HG02759 (cell line): ENCODE measurements at regions not wholly inside any gene's neighbourhood (a gene's known extent, or its start where the extent isn't known, plus 50 kb on each side); places are given as distances from the start of the nearest gene placed in this dataset.
A peak's percentile ranks its signal among the peaks of the same experiment; 100 is the strongest.

ENCODE experiments used
- ATAC-seq: cut with Tn5 transposase; IDR thresholded peaks from one replicate; pipeline ENCODE4 v1.9.1; 2021; ENCODE audit warnings: mild to moderate bottlenecking, moderate library complexity; ENCODE audit not compliant: unreplicated experiment

DNA sequence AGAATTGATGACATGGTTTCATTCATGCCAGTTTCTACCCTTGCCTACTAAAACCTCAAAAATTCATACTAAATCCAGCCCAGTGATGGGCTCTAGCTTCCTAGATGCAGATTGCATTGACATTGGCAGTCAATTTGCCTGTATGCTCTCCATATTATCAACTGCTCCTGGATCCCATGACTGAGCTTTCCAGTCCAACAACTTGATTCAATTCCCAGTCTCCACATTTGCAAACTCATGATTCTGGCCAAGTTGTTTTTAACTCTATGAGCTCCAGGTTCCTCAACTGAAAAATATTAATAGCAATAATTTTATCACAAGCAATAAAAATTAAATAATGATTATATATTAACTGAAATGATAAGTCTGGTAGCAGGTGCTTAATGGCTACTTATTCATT, 51.0 kb upstream of the DSC1 start:
- no peak for ATAC-seq

DNA sequence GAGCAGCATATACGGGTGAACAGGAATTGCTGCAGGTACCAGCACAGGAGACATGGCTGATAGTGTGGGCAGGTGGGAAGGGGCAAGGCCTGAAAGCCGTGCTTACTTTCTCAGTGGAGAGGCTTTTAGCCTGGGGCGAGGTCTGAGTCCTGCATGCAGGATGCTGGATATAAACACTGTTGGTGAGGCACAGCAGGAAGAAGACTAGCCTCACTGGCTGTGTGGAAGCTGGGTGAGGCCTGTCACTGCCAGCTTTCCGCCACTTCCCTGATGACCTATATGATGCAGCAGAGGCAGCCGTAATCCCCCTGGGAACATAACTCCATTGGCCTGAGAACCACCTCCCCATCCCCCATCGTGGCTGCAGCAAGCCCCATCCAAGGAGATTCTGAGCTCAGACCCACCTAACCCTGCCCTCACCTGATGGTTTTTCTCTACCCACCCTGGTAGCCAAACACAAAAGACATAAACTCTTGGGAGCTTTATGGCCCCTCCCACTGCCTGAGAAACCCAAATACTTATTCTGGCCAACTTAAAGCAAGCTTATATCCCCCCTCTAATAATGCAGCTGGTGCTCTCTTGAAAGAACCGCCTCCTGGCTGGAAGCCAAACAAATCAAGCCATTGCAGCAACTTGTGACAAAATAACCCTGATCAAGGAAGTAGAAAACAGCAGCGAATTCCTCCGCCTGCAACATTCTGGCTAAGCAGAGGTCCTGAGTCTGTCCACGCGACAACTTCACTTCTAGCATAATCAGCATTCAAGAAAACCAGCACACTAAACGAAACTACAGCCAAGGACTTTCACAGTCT, 54.6 kb upstream of the DSC1 start:
- no peak for ATAC-seq

DNA sequence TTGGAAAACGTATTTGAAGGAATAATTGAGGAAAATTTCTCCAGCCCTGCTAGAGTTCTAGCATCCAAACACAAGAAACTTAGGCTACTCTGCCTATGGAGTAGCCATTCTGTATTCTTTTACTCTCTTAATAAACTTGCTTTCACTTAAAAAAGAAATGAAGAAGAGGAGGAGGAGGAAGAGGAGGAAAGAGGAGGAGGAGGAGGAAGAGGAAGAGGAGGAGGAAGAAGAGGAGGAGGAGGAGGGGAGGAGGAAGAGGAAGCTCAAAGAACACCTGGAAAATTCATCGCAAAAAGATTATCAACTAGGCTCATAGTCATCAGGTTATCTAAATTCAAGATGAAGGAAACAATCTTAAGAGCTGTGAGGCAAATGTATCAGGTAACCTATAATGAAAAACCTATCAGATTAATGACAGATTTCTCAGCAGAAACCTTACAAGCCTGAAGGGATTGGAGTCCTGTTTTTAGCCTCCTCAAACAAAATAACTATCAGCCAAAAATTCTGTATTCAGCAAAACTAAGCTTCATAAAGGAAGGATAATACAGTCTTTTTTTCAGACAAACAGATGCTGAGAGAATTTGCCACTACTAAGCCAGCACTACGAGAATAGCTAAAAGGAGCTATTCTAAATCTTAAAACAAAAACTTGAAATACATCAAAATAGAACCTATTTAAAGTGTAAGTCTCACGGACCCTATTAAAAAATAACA, 56.2 kb upstream of the DSC1 start:
- no peak for ATAC-seq

DNA sequence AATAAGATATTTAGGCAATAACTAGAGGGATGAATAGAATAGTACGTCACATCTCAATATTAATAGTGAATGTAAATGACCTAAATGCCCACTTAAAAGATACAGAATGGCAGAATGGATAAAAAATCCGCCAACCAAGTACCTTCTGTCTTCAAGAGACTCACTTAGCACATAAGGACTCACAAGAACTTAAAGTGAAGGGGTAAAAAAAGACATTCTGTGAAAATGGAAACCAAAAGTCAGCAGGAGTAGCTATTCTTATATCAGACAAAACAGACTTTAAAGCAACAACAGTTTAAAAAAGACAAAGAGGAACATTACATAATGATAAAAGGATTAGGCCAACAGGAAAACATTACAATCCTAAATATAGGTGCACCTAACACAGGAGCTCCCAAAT, 56.7 kb upstream of the DSC1 start:
- no peak for ATAC-seq

DNA sequence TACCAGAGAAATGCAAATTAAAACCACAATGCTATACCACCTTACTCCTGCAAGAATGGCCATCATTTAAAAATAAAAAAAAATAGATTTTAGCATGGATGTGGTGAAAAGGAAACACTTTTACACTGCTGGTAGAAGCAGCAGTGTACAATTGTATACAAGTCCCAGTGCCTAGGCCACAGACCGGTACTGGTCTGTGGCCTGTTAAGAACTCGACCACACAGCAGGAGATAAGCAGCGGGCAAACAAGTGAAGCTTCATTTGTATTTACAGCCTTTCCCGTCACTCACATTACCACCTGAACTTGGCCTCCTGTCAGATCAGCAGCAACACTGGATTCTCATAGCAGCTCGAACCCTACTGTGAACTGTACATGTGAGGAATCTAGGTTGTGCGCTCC, 60.7 kb upstream of the DSC1 start:
- no peak for ATAC-seq

DNA sequence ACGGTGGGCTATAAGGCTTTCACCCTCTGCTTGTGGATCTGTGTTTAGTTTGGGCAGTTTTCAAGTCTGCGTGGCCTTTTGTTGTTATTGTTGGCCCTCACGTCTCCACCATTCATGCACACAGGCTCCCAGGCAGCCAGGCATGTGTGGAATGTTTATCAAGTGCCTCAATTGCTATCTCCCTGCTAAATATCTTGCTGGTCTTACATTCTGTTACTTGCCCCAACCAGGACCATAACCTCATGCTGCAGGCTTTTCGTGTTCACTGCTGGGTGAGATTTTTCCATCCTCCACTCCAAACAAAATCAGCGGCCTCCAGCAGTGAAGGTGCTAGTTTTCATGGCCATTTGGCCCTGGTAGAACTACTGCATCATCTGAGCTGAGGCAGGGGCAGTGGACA, 63.0 kb upstream of the DSC1 start:
- no peak for ATAC-seq

DNA sequence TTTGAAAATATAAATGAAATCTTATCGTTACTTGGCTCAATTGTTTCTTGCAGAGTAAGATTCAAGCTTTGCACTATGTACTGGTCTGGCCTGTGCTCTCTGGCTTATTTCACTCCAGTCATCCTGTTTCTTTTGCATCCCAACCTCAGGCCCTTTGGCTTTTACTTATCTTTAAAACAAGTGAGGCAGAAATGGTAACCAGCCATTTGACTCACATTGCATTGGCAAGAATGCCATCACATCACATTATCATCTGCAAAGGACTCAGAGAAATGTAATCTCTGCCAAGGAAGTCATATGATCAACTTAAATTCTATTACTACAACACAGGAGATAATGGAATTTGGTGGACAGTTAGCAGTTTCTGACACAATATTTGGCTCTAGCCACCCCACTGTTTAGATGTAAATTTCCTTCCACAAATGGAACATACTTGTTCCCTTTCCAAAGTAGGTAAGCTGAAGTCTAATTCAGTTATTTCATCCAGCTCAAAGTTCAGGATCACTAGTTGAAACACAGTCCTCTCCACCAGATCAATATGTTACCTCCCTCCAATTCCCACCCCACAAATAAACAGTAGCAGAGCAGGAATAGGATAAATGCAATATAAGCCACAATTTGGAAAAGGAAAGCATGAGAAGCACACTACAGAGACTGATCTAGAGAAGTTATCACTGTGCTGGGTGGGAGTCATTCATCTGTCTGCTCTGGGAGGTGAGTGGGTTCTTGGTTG, 65.0 kb upstream of the DSC1 start:
- ATAC-seq: no peak

DNA sequence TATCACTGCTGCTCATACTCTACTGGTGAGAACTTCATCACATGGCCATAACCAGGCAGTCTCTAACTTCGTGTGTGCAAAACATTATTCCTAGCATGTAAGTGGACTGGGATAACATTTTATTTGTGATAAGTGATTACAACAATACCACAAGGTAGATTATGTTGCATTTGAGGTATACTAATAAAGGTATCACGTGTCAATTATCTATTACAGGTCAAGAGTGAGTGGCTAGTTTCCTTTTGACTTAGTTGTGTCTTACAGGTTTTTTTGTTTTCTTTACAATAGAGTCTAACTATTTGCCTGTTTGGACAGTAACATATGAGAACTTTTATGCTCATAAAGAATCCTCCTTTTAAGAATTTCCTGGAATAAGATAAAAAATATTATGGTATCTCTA, 67.2 kb upstream of the DSC1 start:
- no peak for ATAC-seq

DNA sequence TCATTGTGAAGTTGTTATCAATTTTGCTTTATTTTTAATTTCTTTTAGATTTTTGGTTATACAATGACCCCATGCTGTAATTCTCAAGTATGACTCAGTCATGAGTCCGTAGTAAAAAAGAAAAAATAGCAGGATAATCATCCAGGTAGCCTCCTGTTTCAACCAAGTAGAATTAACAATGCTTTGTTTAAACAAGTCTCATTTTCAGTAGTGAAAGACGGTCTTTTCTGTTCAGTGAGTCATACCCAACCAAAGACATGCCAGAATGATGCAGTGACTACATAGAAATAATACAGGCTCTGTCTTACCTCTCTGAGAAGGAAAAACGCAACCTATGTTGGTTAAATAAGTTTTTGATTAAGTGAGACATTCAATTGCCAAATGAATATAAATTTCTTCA, 67.8 kb upstream of the DSC1 start:
- peak; percentile 75 for ATAC-seq

DNA sequence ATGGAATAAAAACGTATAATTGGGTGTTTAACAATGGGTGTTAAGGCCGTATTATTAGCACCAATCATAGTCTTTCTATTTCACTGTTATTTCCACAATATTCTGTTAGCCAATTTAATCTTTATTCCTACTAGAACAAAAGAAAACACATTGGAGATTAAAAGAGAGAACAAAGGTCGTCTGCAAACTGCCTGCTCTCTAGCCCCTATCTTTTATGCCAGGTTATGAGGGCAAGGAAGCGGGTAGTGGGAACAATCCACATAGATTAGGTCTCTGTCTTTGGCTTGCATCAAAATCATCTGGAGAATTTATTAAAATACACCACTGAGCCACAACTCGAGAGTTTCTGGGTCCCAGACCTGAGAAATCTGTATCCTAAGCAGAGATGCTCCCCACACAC, 69.4 kb upstream of the DSC1 start:
- ATAC-seq: no peak

DNA sequence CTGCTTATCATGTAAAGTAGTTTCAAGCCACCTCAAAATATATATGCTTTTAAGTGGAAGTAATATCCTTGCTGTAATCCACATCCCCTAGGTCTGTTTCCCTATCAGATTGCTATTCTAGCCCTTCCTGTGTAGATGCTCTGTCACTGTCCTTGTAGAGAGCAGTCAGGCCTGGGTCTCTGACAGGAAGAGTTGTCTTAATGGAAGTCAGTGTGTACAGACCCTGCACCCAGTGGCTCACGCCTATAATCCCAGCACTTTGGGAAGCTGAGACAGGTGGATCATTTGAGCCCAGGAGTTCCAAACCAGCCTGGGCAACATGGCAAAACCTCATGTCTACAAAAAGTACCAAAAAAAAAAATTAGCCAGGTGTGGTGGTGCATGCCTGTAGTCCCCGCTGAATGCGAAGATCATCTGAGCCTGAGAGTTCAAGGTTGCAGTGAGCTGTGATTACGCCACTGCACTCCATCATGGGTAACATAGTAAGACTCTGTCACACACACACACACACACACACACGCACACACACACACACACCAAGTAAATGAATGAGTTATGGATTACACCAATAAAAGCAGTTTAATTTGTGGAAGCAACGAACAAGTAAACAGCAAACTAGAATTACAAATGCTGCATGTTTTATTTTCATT, 70.2 kb upstream of the DSC1 start:
- no peak for ATAC-seq

DNA sequence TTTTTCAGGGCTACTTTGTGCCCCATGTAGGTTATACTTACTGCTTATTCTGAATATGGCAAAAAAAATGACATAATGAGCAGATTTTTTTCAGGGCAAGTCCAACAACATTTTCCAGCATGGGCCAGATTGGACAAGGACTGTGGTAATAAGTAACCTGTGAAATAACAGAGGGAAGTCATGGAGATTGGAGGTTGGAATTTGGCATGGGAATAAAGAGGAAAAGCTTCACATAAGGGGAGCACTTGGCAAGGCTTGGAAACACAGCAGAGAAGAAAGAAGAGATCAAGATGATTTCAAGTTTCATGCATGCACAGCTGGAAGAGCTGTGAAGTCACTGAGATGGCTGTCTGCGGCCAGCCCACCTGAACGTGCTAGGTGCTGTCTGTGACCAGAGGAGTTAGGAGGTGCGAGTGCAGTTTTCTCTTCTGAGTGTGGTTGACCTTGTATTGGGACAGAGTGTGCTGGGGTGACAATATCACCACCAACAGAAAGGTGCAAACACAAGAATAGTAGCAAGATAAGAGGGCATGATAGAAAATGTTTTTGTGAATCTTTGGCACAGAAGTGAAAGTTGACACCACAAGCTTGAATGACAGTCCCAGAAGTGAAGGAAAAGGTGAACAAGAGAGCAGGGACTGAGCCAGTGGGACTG, 71.1 kb upstream of the DSC1 start:
- no peak for ATAC-seq

DNA sequence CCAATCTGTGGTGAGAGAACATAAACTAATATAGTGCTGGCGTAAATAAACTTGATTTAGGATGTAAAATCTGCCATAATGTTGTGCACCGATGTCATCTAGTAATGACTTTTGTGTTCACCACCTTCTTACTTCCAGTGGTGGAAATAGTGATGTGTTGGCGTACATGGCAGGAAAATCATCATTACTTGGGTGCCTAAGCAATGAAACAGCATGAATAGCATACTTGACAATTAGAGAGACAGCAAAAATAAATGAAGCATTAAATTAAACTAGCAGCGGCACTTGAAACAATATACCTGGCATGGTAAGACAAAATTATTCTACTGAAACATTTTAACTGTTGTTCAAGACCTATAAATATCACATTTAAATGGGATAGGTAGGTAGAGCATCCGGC, 73.2 kb upstream of the DSC1 start:
- no peak for ATAC-seq

DNA sequence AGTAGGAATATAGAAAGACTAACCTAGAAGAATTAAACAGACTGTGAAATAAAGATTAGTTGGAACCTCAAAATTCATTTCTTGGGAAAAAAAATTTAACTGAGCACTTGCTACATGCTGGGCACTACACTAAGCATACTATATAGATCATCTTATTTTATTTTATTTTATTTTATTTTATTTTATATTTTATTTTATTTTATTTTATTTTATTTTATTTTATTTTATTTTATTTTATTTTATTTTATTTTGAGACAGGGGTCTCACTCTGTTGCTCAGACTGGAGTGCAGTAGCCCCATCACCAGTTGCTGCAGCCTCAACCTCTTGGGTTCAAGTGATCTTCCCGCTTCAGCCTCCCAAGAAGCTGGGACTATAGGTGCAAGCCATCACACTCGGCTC, 74.5 kb upstream of the DSC1 start:
- ATAC-seq: no peak

DNA sequence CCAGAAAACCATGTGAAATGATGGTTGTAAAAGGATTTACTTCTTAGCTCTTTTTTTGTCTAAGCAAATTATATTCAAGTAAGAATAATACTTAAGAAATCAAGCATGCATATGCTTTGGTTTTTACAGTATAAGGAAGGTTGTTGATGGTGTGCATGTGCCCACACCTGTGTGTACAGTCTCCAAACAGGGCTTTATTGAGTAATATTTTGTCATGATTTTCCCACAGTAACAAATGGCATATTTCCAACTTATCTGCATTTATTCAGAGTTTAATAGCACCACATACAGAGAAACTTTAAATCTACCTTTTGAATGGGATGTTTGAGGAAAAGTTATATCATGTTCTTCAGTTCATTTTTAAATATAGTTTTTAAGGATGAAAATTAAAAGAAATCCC, 76.5 kb upstream of the DSG1 start:
- ATAC-seq: no peak

DNA sequence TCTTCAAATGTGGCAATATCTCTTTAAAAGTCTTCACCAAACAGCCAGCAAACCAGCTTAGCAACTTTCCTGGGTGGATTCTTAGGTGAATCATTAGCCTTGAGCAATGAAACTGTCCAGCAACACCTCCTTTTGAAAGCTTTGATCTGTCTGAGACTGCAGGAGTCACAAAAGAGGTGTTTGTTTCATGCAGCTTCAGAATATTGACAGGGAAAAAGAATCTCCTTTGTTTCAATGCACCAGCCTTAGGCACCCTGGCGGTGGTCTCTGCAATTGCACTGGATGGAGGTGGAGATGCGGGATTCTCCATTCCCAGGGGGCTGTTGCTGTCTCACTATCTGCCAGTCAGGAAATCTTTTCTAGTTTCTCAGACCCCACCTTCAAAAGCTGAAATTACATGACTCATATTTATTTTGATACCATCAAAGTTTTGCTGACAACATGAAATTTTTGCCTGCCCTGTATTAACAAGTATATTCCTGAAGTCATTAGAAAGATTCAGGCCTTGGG, 76.0 kb upstream of the DSG1 start:
- ATAC-seq: peak; percentile 54

DNA sequence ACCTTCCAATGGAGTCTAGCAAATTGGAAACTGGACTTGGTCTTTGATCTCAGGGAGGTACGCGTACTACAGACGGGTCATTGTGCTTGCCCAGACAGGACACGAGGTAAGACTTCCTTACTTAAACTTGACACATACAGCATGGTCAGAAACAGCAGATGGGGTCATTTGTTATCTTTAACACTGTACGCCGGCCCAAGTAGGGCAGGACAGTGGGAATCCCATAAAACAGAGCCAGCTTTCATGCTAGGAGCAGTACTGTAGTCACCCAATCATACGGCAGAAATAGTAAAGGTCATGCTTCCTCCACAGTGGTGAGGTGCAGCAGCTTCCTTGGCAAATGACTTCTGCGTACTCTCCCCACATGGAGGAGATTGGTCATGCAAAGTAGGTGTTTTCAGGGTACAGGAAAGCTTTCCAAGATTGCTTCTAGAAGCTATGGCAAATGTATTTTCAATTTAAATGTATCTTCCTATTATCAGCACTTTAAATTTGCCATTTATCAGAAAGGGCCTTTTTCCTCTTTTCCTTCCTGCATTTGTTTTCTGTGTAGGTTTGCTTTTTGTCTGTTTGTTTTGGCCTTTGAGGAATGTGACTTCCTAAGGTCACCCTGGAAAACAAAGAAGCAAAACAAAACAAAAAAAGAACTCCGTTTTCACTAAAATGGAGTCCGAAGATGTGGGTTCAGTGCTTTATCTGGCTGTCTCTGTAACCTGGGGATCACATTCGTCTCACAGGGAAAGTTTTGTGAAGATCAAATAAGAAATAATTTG, 74.0 kb upstream of the DSG1 start:
- no peak for ATAC-seq

DNA sequence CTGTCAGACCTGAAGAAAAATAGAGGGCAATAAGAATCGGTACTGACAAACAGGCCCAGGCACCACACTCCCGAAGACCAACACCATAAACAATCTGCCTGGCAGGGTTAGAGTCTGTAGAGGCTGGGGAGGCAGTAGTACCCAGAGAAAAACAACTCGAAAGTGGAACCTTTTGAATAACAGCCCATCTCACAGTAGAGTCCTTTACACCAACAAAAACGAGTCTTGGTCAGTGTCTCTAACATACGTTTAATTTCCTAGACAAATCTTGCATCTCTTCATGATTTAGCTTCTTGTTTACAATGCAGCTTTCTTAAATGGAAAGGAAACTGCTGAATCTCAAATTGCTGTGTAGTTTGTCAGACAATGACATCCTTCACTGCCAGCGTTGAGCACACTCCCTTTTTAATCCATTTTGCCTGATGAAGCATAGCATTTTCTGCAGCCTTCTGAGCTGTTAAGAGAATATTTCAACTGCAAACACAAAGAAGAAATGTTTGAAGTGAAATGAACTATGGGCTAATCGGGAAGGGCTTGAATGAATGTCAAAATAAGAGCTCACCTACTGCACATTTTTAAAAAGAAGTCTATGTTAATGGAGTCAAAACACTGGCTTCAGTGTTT, 73.1 kb upstream of the DSG1 start:
- ATAC-seq: no peak

DNA sequence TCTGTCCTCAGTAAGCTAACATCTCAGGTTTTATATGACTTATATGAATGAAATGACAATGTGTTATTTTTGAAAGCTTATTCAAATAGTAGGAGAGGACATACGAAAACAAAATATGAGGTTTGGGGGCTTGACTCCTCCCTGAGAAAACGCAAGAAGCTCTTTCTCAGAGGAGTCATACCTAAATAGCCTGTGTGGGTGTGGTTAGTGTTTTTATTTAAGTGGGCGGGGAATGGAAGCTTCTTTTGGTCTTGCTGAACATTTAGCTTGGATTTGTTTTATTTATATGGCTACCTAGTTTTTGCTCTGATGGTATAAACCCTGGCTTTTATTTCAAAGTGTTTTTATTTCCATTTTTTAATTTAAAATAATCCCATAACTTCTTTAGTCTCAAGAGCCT, 72.1 kb upstream of the DSG1 start:
- ATAC-seq: no peak

DNA sequence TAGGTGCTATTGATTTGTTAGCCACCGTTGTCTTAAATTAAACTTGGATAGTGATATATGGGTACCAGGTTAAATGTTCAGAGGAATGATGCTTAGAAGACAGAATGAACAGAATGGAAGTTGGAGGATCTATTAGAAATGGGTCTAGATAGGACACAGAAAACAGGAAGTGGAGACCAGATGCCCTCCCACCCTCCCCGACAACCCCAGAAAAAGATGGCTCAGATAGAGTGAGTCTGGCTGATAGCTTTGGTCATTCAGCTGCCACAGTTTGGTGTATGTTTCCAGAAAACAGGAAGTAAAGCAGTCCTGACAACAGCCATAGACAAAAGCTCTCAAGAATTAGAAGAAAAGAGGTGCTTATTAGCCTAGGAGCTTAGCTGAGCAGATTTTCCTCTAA, 71.5 kb upstream of the DSG1 start:
- ATAC-seq: no peak
